HepG2 (cell line): ENCODE measurements at regions not wholly inside any gene's neighbourhood (a gene's known extent, or its start where the extent isn't known, plus 50 kb on each side); places are given as distances from the start of the nearest gene placed in this dataset.

ENCODE experiments used
- CTCF ChIP-seq: sonication (generic); formaldehyde crosslinking; IDR thresholded peaks from 2 replicates; pipeline ENCODE4 v1.5.0; 2020; ENCODE audit warnings: mild to moderate bottlenecking, missing genetic modification reagents, moderate library complexity
- ZBTB1 ChIP-seq: sonication (generic); formaldehyde crosslinking; IDR thresholded peaks from 2 replicates; pipeline ENCODE4 v1.4.0; 2020; ENCODE audit warnings: missing genetic modification reagents, borderline replicate concordance

- TF ChIP-seq ZBTB1 (CRISPR knock-in tag) (no peak), CTCF (CRISPR knock-in tag) (no peak)
Observed at GRCh38 chr13:104833221-104833620, 1702.2 kb downstream of the EFNB2 start.
